ENCODE measurements at regions not wholly inside any gene's neighbourhood (a gene's known extent, or its start where the extent isn't known, plus 50 kb on each side); places are given as distances from the start of the nearest gene placed in this dataset.

DNA sequence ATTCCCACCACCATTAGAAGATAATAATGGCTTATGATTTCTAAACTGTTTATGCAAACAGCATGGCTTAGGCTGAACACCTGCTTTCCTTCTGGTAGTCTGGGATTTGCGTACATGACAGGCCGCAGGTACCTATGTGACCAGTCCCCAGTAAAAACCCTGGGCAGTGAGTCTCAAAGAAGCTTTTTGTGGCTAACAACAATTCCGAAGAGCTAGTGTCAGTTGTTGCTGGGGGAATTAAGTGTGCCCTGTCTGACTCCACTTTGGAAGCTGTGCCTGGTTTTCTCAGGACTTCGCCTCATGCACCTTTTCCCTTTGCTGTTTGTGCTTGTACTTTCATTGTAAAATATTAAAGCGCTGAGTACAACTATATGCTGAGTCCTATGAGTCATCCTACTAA is 250.2 kb upstream of the MIR17HG start:
- intact Hi-C loops (cut with DNase I): no loop called here
- 83 to 88% methylated on average over 5 of the region's 5 CpGs for WGBS, 2 donors

DNA sequence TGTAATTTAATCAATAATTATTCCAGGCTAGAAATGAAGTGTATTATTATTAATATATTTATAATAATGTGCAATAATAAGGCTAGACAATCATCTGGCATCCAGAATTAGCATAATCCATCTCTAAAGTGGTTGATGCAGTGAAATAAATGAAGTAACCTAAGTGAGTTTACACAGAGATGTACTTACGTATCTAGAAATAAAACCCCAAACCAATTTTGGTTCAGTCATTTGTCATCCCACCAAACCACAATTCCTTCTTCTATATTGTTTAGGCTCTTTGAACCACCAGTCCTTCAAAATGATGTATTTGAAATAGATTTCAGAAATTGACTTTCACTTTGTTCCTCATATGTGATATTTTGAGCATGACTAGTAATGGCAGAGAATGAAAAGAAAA is 247.6 kb upstream of the MIR17HG start:
- Histone ChIP-seq H3K9me3 (no peaks in the 10 kb centered on the region), H3K27ac (no peak overlapping the region), H3K4me1 (no peaks in the 10 kb centered on the region), H3K27me3 (no peaks in the 10 kb centered on the region), H3K36me3 (no peaks in the 10 kb centered on the region), H3K4me3 (no peak overlapping the region)
- WGBS, 2 donors: 72 to 87% methylated on average over 1 of the region's 1 CpG
- DNase-seq: no peak
- TF ChIP-seq EP300 (IDR thresholded peaks at IDR 0.05): no peak
- TF ChIP-seq POLR2AphosphoS5 (IDR thresholded peaks at IDR 0.05): no peak
- TF ChIP-seq, protein P1, sequence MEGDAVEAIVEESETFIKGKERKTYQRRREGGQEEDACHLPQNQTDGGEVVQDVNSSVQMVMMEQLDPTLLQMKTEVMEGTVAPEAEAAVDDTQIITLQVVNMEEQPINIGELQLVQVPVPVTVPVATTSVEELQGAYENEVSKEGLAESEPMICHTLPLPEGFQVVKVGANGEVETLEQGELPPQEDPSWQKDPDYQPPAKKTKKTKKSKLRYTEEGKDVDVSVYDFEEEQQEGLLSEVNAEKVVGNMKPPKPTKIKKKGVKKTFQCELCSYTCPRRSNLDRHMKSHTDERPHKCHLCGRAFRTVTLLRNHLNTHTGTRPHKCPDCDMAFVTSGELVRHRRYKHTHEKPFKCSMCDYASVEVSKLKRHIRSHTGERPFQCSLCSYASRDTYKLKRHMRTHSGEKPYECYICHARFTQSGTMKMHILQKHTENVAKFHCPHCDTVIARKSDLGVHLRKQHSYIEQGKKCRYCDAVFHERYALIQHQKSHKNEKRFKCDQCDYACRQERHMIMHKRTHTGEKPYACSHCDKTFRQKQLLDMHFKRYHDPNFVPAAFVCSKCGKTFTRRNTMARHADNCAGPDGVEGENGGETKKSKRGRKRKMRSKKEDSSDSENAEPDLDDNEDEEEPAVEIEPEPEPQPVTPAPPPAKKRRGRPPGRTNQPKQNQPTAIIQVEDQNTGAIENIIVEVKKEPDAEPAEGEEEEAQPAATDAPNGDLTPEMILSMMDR (IDR thresholded peaks at IDR 0.05): no peak
- TF ChIP-seq POLR2A (IDR thresholded peaks at IDR 0.05): no peak
- intact Hi-C loops (cut with DNase I): no loop called here

More for the DNA sequence above, 250.2 kb upstream of the MIR17HG start:
- no peak for DNase-seq
- H3K4me3 ChIP-seq: no peak overlapping the region
- no peaks in the 10 kb centered on the region for H3K27me3 ChIP-seq
- no peaks in the 10 kb centered on the region for H3K9me3 ChIP-seq
- no peaks in the 10 kb centered on the region for H3K36me3 ChIP-seq
- no peaks in the 10 kb centered on the region for H3K4me1 ChIP-seq
- TF ChIP-seq POLR2A (IDR thresholded peaks at IDR 0.05) (no peak), EP300 (IDR thresholded peaks at IDR 0.05) (no peak), POLR2AphosphoS5 (IDR thresholded peaks at IDR 0.05) (no peak)
- TF ChIP-seq, protein P1 (IDR thresholded peaks at IDR 0.05): no peak
- no peak overlapping the region for H3K27ac ChIP-seq

DNA sequence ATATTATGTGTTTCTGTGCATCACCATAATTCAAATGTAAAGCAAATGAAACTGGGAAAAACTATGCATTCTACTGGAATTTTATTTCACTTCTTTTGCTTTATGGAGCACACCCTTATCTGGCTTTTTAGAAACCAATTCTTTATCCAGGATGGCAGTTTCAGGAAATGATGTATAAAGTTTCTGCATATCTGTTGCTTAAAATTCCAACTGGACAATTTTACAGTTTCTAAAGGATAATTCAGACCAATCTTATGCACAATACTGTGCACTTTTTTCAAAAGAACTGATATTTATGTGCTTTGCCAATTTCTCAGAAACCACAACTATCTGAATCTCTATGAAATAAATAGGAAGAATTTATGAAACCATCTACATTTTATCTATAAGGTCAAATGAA is 246.5 kb upstream of the MIR17HG start:
- TF ChIP-seq POLR2AphosphoS5 (IDR thresholded peaks at IDR 0.05): no peak
- no peak for TF ChIP-seq POLR2A (IDR thresholded peaks at IDR 0.05)
- TF ChIP-seq EP300 (IDR thresholded peaks at IDR 0.05): no peak
- TF ChIP-seq, protein P1 (IDR thresholded peaks at IDR 0.05): no peak
- Histone ChIP-seq H3K27ac (no peak overlapping the region), H3K36me3 (no peaks in the 10 kb centered on the region), H3K9me3 (no peaks in the 10 kb centered on the region), H3K4me3 (no peak overlapping the region), H3K4me1 (no peaks in the 10 kb centered on the region), H3K27me3 (no peaks in the 10 kb centered on the region)
- no peak for DNase-seq
- intact Hi-C loops (cut with DNase I): no loop called here

DNA sequence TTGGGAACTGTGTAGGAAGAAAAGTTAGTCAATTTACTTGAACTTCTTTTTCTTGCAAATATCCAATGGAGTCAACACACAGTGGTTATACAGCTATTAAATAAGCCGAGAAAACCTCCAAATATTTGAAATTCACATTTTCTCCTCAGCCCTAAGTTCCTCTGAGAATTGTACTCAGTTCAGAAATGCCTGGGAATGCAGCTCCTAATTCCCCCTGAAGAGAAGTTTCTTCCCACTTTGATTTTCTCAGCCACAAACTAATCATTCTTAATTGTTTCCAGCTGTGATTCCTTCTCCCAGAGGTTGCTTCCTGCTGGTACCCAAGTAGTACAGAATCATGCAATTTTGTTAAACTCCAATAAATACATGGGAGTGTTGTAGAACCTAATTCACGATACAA is 246.1 kb upstream of the MIR17HG start:
- Histone ChIP-seq H3K36me3 (no peaks in the 10 kb centered on the region), H3K4me3 (no peak overlapping the region), H3K27me3 (no peaks in the 10 kb centered on the region), H3K9me3 (no peaks in the 10 kb centered on the region), H3K27ac (no peak overlapping the region), H3K4me1 (no peaks in the 10 kb centered on the region)
- intact Hi-C loops (cut with DNase I): no loop called here
- TF ChIP-seq EP300 (IDR thresholded peaks at IDR 0.05): no peak
- no peak for TF ChIP-seq POLR2AphosphoS5 (IDR thresholded peaks at IDR 0.05)
- no peak for TF ChIP-seq POLR2A (IDR thresholded peaks at IDR 0.05)
- TF ChIP-seq, protein P1 (IDR thresholded peaks at IDR 0.05): no peak
- WGBS, 2 donors: 68 to 69% methylated on average over 2 of the region's 2 CpGs
- no peak for DNase-seq

DNA sequence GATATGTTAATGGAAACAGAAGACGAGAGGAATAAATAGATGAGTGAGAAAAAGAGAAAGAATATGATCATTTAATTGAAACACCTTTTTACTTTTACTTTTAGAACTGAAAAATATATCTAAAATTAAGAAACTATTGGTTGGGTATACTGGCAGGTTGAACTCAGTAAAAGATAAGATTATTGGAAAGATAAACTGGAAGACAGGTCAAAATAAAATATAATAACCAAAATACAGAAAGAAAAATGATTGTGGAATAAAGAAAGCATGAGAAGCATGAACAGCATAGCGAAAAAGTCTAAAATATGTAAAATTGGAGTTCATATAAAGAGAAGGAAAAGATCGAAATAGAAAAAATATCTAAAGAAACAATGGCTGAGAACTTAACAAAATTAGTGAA is 242.2 kb upstream of the MIR17HG start:
- Histone ChIP-seq H3K9me3 (no peaks in the 10 kb centered on the region), H3K36me3 (no peaks in the 10 kb centered on the region), H3K4me1 (no peaks in the 10 kb centered on the region), H3K27me3 (no peaks in the 10 kb centered on the region), H3K4me3 (no peak overlapping the region), H3K27ac (no peak overlapping the region)
- TF ChIP-seq, protein P1 (IDR thresholded peaks at IDR 0.05): no peak
- TF ChIP-seq POLR2A (IDR thresholded peaks at IDR 0.05) (no peak), EP300 (IDR thresholded peaks at IDR 0.05) (no peak), POLR2AphosphoS5 (IDR thresholded peaks at IDR 0.05) (no peak)
- WGBS, 2 donors: 89 to 90% methylated on average over 3 of the region's 3 CpGs
- intact Hi-C loops (cut with DNase I): no loop called here
- DNase-seq: no peak

Data from sigmoid colon (tissue), 6 donors.